ENCODE measurements at regions not wholly inside any gene's neighbourhood (a gene's known extent, or its start where the extent isn't known, plus 50 kb on each side); places are given as distances from the start of the nearest gene placed in this dataset.

DNA sequence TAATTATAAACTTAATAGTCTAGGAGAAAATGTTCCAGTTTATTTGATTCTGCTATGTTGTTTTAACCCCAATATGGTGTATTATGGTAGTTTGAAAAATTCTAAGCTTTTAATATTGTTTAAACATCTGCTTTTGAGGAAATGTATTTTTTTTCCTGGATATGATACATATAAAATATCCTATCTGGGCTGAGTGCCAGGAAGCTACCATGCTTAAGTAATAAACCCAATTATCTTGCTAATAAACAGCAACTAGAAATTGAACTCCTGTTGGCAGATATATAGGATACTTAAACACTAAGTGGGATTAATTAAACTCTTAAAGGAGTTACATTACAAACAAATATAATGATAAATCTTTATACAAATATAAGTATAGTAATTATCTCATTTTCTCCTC lies 293.7 kb upstream of the GRM7 start:
- DNase-seq (ENCODE audit: low read depth) = no peak
- no peak overlapping the region for H3K4me3 ChIP-seq (ENCODE audit: low read depth, low read length)
- TF ChIP-seq, protein P1, sequence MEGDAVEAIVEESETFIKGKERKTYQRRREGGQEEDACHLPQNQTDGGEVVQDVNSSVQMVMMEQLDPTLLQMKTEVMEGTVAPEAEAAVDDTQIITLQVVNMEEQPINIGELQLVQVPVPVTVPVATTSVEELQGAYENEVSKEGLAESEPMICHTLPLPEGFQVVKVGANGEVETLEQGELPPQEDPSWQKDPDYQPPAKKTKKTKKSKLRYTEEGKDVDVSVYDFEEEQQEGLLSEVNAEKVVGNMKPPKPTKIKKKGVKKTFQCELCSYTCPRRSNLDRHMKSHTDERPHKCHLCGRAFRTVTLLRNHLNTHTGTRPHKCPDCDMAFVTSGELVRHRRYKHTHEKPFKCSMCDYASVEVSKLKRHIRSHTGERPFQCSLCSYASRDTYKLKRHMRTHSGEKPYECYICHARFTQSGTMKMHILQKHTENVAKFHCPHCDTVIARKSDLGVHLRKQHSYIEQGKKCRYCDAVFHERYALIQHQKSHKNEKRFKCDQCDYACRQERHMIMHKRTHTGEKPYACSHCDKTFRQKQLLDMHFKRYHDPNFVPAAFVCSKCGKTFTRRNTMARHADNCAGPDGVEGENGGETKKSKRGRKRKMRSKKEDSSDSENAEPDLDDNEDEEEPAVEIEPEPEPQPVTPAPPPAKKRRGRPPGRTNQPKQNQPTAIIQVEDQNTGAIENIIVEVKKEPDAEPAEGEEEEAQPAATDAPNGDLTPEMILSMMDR (conservative IDR thresholded peaks at IDR 0.05; ENCODE audit: low read depth, low read length) = no peak

DNA sequence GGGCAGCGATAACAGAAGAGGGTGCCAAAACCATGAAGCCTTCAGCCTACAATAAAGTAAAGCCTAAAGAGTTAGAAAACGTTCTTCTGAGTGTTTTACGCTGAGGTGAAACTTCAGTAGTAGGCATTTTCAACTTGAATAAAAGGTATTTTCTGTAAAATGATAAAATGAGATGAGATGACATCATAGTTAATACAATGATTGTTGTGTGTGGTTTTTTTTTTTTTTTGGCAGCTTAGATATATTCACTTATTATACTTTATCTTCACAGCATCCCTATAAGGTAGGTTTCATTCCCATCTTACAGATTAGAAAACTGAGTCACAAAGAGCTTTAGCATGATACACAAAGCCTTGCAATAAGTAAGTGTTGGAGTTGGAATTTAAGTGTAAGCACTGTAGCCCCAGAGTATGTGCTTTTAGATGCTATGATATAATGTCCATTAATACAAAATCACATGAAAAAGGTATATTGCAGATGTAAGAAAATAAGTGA lies 291.9 kb upstream of the GRM7 start:
- DNase-seq (ENCODE audit: low read depth) = no peak
- TF ChIP-seq, protein P1 (conservative IDR thresholded peaks at IDR 0.05; ENCODE audit: low read depth, low read length) = no peak
- H3K4me3 ChIP-seq (ENCODE audit: low read depth, low read length) = no peak overlapping the region

DNA sequence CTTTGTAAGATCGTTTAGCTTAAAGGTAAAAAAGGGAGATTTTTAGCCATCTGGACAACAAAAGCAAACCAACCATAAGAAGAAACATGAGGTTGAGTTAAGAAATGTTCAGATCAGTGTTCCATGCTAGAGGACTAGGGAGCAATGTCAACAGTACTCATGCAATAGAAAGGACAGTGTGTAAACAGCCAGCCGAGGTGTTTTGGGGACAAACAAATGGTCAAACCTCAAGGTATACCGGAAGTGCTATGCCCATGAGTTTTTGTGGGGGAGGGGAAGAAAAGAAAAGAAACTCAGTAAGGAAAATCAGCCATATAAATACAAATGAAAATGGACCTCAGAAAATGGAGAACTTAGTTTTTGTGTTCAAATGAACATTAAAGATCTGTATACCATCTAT lies 289.5 kb upstream of the GRM7 start:
- DNase-seq (ENCODE audit: low read depth) = no peak
- H3K4me3 ChIP-seq (ENCODE audit: low read depth, low read length) = no peak overlapping the region
- TF ChIP-seq, protein P1 (conservative IDR thresholded peaks at IDR 0.05; ENCODE audit: low read depth, low read length) = no peak

DNA sequence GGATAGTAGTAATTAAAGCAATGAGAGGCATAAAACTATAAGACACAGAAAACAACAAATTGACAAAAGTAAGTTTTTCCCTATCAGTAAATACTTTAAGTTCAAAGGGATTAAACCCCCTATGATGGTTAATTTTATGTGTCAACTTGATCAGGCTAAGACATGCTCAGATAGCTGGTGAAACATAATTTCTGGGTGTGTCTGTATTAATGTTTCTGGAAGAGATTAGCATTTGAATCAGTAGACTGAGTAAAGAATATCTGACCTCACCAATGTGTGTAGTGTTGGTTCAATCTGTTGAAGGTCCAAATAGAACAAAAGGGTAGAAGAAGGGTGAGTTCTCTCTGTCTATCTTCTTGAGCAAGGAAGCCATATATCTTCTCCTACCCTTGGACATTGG lies 283.3 kb upstream of the GRM7 start:
- TF ChIP-seq, protein P1 (conservative IDR thresholded peaks at IDR 0.05; ENCODE audit: low read depth, low read length) = no peak
- H3K4me3 ChIP-seq (ENCODE audit: low read depth, low read length) = no peak overlapping the region
- DNase-seq (ENCODE audit: low read depth) = no peak

DNA sequence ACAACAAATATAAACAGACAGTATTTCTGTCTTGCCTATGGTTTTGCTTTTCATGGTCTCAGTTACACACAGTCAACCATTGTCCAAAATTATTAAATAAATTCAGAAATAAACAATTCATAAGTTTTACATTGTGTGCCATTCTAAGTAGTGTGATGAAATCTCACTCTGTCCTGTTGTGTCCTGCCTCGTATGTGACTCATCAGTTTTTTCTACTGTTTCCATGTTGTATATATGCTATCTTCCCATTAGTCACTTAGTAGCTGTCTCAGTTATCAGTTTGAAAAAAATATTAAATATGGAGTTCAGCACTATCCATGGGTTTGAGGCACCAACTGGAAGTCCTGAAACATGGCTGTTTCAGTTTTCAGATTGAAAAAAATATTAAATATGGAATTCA lies 282.4 kb upstream of the GRM7 start:
- no peak for DNase-seq (ENCODE audit: low read depth)
- TF ChIP-seq, protein P1 (conservative IDR thresholded peaks at IDR 0.05; ENCODE audit: low read depth, low read length) = no peak

DNA sequence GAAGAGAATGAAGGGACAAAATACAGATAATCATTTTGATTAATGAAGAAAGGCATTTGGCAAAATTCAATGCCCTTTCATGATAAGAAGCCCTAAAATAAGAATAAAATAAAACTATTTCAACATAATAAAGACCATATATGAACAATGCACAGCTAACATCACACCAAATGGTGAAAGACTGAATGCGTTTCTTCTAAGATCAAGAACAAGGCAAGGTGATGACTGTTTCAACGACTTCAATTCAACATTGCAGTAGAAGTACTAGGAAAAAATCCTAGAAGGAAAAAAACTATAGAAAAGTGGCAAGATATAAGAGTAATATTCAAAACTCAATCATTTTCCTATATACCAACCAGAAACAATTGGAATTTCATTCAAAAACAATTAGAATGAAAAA lies 280.1 kb upstream of the GRM7 start:
- no peak for DNase-seq (ENCODE audit: low read depth)
- H3K4me3 ChIP-seq (ENCODE audit: low read depth, low read length) = no peak overlapping the region
- TF ChIP-seq, protein P1 (conservative IDR thresholded peaks at IDR 0.05; ENCODE audit: low read depth, low read length) = no peak

More for the DNA sequence above, 282.4 kb upstream of the GRM7 start:
- H3K4me3 ChIP-seq (ENCODE audit: low read depth, low read length) = no peak overlapping the region

DNA sequence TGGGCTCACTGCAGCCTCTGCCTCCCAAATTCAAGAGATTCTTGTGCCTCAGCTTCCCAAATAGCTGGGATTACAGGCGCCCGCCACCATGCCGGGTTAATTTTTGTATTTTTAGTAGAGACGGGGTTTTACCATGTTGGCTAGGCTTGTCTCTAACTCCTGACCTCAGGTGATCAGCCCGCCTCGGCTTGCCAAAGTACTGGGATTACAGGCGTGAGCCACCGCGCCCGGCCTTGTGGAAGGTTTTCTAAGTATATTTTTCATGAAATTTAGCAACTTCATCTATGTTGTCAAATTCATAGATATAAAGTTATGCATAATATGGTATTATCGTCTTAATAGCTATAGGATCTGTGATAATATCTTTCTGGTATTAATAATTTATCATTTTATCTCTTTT lies 275.6 kb upstream of the GRM7 start:
- no peak for DNase-seq (ENCODE audit: low read depth)
- no peak overlapping the region for H3K4me3 ChIP-seq (ENCODE audit: low read depth, low read length)
- TF ChIP-seq, protein P1 (conservative IDR thresholded peaks at IDR 0.05; ENCODE audit: low read depth, low read length) = no peak
